CD14-positive monocyte (primary cell): ENCODE measurements at regions not wholly inside any gene's neighbourhood (a gene's known extent, or its start where the extent isn't known, plus 50 kb on each side); places are given as distances from the start of the nearest gene placed in this dataset.

Experiments
- DNase-seq, 3 donors: peaks; one replicate each; pipeline ENCODE4 v3.0.0-alpha.2; 2011 to 2022
- H2AFZ ChIP-seq: 2 replicates; pipeline ENCODE4 v1.6.0; 2012; ENCODE audit warnings: mild to moderate bottlenecking, low read depth, low read length, inconsistent platforms; ENCODE audit not compliant: insufficient read depth, poor library complexity, severe bottlenecking
- H3K27ac ChIP-seq, 2 donors: 1 replicate in 1 of 2; 2 replicates in 1 of 2; pipeline ENCODE4 v1.5.1; 2012 to 2013; ENCODE audit warnings: low read length in 2 of 2, control low read depth in 1 of 2, inconsistent platforms in 1 of 2, low read depth in 1 of 2, mild to moderate bottlenecking in 1 of 2
- H3K27me3 ChIP-seq, 2 donors: one replicate each; pipeline versions ENCODE4 v1.6.0 to v1.6.1; 2011 to 2013; ENCODE audit warnings: low read length in 2 of 2; ENCODE audit not compliant: control insufficient read depth in 2 of 2, insufficient read depth in 2 of 2
- H3K36me3 ChIP-seq, 2 donors: replicated peaks in 1 of 2; 1 replicate in 1 of 2; 2 replicates in 1 of 2; pipeline versions ENCODE4 v1.5.1 to v1.6.1; 2012 to 2013; ENCODE audit warnings: low read length in 2 of 2, control low read depth in 1 of 2, inconsistent platforms in 1 of 2, mild to moderate bottlenecking in 1 of 2; ENCODE audit not compliant: insufficient read depth in 2 of 2, control insufficient read depth in 1 of 2
- H3K4me1 ChIP-seq, 2 donors: 1 replicate in 1 of 2; 2 replicates in 1 of 2; pipeline versions ENCODE4 v1.5.1 to v1.6.1; 2012 to 2013; ENCODE audit warnings: low read length in 2 of 2, control low read depth in 1 of 2, inconsistent platforms in 1 of 2, mild to moderate bottlenecking in 1 of 2, moderate library complexity in 1 of 2; ENCODE audit not compliant: insufficient read depth in 2 of 2, control insufficient read depth in 1 of 2
- H3K4me2 ChIP-seq: replicated peaks from 2 replicates; pipeline ENCODE3; 2012; ENCODE audit warnings: low read length, moderate library complexity, mild to moderate bottlenecking; ENCODE audit not compliant: poor library complexity, severe bottlenecking; ENCODE audit errors: extremely low read depth
- H3K4me3 ChIP-seq, 3 experiments: fragments of 200-600 bp in 1 of 3; sonication (generic) in 1 of 3; replicated peaks in 1 of 3; 1 replicate in 2 of 3; 2 replicates in 1 of 3; pipeline ENCODE4 v1.5.1; 2011 to 2013; ENCODE audit warnings: low read length in 3 of 3, mild to moderate bottlenecking in 3 of 3, control low read depth in 2 of 3, low read depth in 2 of 3, inconsistent platforms in 1 of 3, moderate library complexity in 1 of 3
- H3K79me2 ChIP-seq: 2 replicates; pipeline ENCODE4 v1.6.0; 2012; ENCODE audit warnings: mild to moderate bottlenecking, control low read depth, inconsistent platforms, low read length, moderate library complexity; ENCODE audit not compliant: insufficient read depth
- H3K9ac ChIP-seq: 2 replicates; pipeline ENCODE4 v1.6.0; 2017; ENCODE audit warnings: low read length, mild to moderate bottlenecking; ENCODE audit not compliant: insufficient read depth, poor library complexity, severe bottlenecking
- H3K9me3 ChIP-seq, 2 donors: replicated peaks in 1 of 2; 1 replicate in 1 of 2; 2 replicates in 1 of 2; pipeline versions ENCODE4 v1.5.1 to v1.6.1; 2012 to 2013; ENCODE audit warnings: low read length in 2 of 2, control low read depth in 1 of 2; ENCODE audit not compliant: control insufficient read depth in 1 of 2, insufficient read depth in 1 of 2
- H4K20me1 ChIP-seq: 2 replicates; pipeline ENCODE4 v1.6.0; 2012; ENCODE audit warnings: mild to moderate bottlenecking, low read length, control low read depth, moderate library complexity; ENCODE audit not compliant: insufficient read depth
- H3K27ac Mint-ChIP-seq, 7 donors: one replicate each; pipeline ENCODE4 v1.8.0; 2020; ENCODE audit warnings: mild to moderate bottlenecking in 7 of 7, mixed read lengths in 7 of 7, moderate library complexity in 6 of 7, inconsistent platforms in 2 of 7
- H3K27me3 Mint-ChIP-seq, 3 donors: one replicate each; pipeline ENCODE4 v1.8.0; 2021 to 2022; ENCODE audit warnings: low read depth in 3 of 3, mild to moderate bottlenecking in 3 of 3, mixed read lengths in 3 of 3, moderate library complexity in 3 of 3, inconsistent platforms in 1 of 3
- H3K36me3 Mint-ChIP-seq, 2 donors: one replicate each; pipeline ENCODE4 v1.8.0; 2020; ENCODE audit warnings: mixed read lengths in 2 of 2, inconsistent platforms in 1 of 2, mild to moderate bottlenecking in 1 of 2
- H3K4me1 Mint-ChIP-seq: one replicate; pipeline ENCODE4 v1.8.0; 2020; ENCODE audit warnings: mild to moderate bottlenecking, mixed read lengths
- H3K4me3 Mint-ChIP-seq, 2 donors: one replicate each; pipeline ENCODE4 v1.8.0; 2020; ENCODE audit warnings: mild to moderate bottlenecking in 2 of 2, mixed read lengths in 2 of 2, moderate library complexity in 1 of 2
- H3K9me3 Mint-ChIP-seq, 7 donors: one replicate each; pipeline ENCODE4 v1.8.0; 2020 to 2022; ENCODE audit warnings: mixed read lengths in 7 of 7, mild to moderate bottlenecking in 6 of 7, moderate library complexity in 6 of 7, inconsistent platforms in 2 of 7
- WGBS: methylation state at CpG from one replicate; pipeline ENCODE4 v1.1.5; 2013; ENCODE audit warnings: missing lambda C conversion rate; ENCODE audit not compliant: insufficient coverage; 5-methylcytosine and 5-hydroxymethylcytosine counted together
- intact Hi-C, 2 donors: fragments of 100-400 bp; cut with micrococcal nuclease; formaldehyde crosslinking; loops; one replicate each; pipeline versions ENCODE4 v1.15.0 to v1.15.1; 2023
- TF ChIP-seq, protein P1 (sequence below): fragments of 200-600 bp; IDR thresholded peaks from one replicate; pipeline ENCODE4 v1.8.0; 2022; ENCODE audit warnings: antibody characterized with exemption, mild to moderate bottlenecking

DNA sequence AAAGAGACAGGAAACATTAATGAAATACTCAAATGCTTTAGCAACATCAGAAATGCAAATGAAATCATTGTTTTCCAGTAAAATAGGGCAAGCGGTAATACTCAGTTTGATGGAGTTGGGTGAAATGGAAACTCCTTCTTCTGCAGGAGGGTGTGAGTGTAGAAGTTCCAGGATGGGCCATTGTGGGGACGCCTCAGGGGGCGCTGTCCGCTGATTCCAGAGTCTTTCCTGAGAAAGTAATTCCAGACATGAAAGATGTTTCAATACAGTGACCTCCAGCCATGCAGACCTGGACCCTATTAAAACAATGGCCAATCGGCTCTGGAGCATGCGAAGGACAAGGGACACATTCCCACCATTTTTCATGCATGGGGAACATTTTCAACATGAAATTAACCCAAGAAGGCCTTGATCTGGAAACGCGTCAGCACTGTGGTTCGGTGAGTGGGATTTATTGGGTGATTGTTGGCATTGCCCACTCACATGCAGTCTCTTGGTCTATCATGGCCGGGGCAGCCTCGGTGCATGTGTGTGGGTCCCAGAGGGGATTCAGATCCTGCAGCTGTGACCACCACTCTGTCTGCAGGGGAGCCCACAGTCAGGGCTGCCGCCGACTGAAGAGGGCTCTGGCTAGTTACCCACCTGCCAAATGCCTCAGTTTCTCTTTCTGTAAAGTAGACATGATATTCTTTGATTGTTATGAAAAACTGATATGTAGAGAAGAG lies 132.6 kb upstream of the IRX4 start:
- no peak overlapping the region for H3K4me2 ChIP-seq
- H3K36me3 ChIP-seq = no peaks in the 10 kb centered on the region
- DNase-seq = no peak
- Mint-ChIP-seq H3K36me3 (no peaks in the 10 kb centered on the region), H3K27ac (no peak overlapping the region), H3K4me3 (no peak overlapping the region), H3K9me3 (no peaks in the 10 kb centered on the region), H3K4me1 (no peaks in the 10 kb centered on the region), H3K27me3 (peaks cover 0 to 8% (median 0%) of the 10 kb centered on the region in 3 donors)
- whole genome bisulfite sequencing = 82% methylated on average over 7 of the region's 13 CpGs
- no peak overlapping the region for H3K9ac ChIP-seq
- no peaks in the 10 kb centered on the region for H4K20me1 ChIP-seq
- TF ChIP-seq, protein P1, sequence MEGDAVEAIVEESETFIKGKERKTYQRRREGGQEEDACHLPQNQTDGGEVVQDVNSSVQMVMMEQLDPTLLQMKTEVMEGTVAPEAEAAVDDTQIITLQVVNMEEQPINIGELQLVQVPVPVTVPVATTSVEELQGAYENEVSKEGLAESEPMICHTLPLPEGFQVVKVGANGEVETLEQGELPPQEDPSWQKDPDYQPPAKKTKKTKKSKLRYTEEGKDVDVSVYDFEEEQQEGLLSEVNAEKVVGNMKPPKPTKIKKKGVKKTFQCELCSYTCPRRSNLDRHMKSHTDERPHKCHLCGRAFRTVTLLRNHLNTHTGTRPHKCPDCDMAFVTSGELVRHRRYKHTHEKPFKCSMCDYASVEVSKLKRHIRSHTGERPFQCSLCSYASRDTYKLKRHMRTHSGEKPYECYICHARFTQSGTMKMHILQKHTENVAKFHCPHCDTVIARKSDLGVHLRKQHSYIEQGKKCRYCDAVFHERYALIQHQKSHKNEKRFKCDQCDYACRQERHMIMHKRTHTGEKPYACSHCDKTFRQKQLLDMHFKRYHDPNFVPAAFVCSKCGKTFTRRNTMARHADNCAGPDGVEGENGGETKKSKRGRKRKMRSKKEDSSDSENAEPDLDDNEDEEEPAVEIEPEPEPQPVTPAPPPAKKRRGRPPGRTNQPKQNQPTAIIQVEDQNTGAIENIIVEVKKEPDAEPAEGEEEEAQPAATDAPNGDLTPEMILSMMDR = no peak
- no peaks in the 10 kb centered on the region for H3K79me2 ChIP-seq
- intact Hi-C loops = no loop called here
- no peaks in the 10 kb centered on the region for H3K9me3 ChIP-seq
- no peaks in the 10 kb centered on the region for H3K27me3 ChIP-seq
- no peaks in the 10 kb centered on the region for H3K4me1 ChIP-seq
- no peak overlapping the region for H3K4me3 ChIP-seq
- no peak overlapping the region for H2AFZ ChIP-seq
- no peak overlapping the region for H3K27ac ChIP-seq

DNA sequence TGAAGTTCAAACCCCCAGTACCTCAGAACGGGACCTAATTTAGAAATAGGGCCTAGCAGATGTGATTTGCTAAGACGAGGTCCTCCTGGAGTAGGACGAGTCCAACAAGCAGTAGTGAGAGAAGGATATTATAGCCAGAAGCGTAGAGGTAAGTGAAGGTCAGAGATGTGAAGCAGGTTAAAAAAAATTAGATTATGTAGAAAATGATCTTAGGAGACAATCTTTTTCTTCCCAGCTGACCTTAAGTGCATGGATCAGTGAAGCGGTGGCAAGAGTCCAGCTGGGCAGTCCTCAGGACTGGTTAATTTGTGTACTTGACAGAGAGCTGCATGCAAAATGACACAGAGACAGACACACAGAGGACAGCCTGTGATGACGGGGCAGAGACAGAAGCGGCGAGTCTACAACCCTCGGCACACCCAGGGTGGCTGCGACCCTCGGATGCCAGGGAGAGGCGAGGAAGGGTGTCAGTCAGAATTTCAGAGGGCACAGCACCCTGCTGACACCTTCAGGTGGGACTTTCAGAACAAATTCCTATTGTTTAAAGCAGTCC lies 131.4 kb upstream of the IRX4 start:
- DNase-seq = no peak
- intact Hi-C loops = no loop called here
- H3K27me3 Mint-ChIP-seq = peaks cover 0 to 8% (median 0%) of the 10 kb centered on the region in 3 donors
- Histone ChIP-seq H3K4me3 (no peak overlapping the region), H4K20me1 (no peaks in the 10 kb centered on the region), H3K9ac (no peak overlapping the region), H2AFZ (no peak overlapping the region), H3K4me1 (no peaks in the 10 kb centered on the region), H3K4me2 (no peak overlapping the region), H3K79me2 (no peaks in the 10 kb centered on the region), H3K9me3 (no peaks in the 10 kb centered on the region), H3K36me3 (no peaks in the 10 kb centered on the region), H3K27ac (no peak overlapping the region), H3K27me3 (no peaks in the 10 kb centered on the region)
- TF ChIP-seq, protein P1 = no peak
- peaks cover 0 to 1% (median 0%) of the 10 kb centered on the region in 7 donors for H3K9me3 Mint-ChIP-seq
- H3K27ac Mint-ChIP-seq = no peak overlapping the region
- H3K4me1 Mint-ChIP-seq = no peaks in the 10 kb centered on the region
- 92% methylated on average over 10 of the region's 12 CpGs for WGBS
- H3K36me3 Mint-ChIP-seq = no peaks in the 10 kb centered on the region
- H3K4me3 Mint-ChIP-seq = no peak overlapping the region
